Sigmoid colon (tissue), 4 donors: ENCODE measurements at regions not wholly inside any gene's neighbourhood (a gene's known extent, or its start where the extent isn't known, plus 50 kb on each side); places are given as distances from the start of the nearest gene placed in this dataset.

Experiments
- POLR2A ChIP-seq, 2 donors: fragments of 450-650 bp; IDR thresholded peaks; one replicate each; pipeline ENCODE4 v1.6.1; 2016; ENCODE audit warnings: antibody characterized with exemption in 2 of 2, mild to moderate bottlenecking in 2 of 2, moderate library complexity in 2 of 2
- POLR2AphosphoS5 ChIP-seq, 4 donors: sonication (generic); formaldehyde crosslinking; IDR thresholded peaks; one replicate each; pipeline ENCODE4 v1.6.1; 2017; ENCODE audit warnings: antibody characterized with exemption in 4 of 4
- TF ChIP-seq, protein P1 (sequence below), 4 experiments: fragments of 450-650 bp in 3 of 4; fragments of 200-600 bp in 1 of 4; IDR thresholded peaks; one replicate each; pipeline ENCODE4 v1.5.1; 2016 to 2019; ENCODE audit warnings: antibody characterized with exemption in 4 of 4, mild to moderate bottlenecking in 3 of 4, moderate library complexity in 2 of 4

DNA sequence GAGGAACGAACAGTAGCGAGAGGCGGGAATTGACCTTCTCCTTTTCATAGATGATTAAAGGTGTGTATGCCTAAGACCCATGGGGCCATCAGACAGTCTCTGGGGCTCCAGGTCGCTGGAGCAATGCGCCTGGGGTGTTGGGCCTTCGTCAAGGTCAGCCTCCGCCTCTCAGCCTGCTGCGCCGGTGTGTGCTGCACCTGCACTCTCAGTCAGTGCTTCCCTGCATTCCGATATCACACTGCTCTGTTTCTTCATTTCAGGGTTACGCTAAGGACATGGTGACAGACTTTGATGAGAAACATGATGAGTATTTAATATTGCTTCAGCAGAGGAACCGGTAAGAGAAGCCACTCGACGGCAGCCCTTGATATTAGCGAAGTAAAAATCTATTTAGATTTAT is 68.2 kb downstream of the KATNIP start:
- TF ChIP-seq POLR2A (IDR thresholded peaks at IDR 0.05) (no peak), POLR2AphosphoS5 (IDR thresholded peaks at IDR 0.05) (no peak)
- TF ChIP-seq, protein P1, sequence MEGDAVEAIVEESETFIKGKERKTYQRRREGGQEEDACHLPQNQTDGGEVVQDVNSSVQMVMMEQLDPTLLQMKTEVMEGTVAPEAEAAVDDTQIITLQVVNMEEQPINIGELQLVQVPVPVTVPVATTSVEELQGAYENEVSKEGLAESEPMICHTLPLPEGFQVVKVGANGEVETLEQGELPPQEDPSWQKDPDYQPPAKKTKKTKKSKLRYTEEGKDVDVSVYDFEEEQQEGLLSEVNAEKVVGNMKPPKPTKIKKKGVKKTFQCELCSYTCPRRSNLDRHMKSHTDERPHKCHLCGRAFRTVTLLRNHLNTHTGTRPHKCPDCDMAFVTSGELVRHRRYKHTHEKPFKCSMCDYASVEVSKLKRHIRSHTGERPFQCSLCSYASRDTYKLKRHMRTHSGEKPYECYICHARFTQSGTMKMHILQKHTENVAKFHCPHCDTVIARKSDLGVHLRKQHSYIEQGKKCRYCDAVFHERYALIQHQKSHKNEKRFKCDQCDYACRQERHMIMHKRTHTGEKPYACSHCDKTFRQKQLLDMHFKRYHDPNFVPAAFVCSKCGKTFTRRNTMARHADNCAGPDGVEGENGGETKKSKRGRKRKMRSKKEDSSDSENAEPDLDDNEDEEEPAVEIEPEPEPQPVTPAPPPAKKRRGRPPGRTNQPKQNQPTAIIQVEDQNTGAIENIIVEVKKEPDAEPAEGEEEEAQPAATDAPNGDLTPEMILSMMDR (IDR thresholded peaks at IDR 0.05): no peak
